B cell (primary cell): ENCODE measurements at regions not wholly inside any gene's neighbourhood (a gene's known extent, or its start where the extent isn't known, plus 50 kb on each side); places are given as distances from the start of the nearest gene placed in this dataset.

ENCODE experiments used
- ATAC-seq: fragments of 200-7000 bp; cut with Tn5 transposase; one replicate; pipeline ENCODE4 v1.10.0; 2021; ENCODE audit warnings: low read depth, mild to moderate bottlenecking, moderate number of reproducible peaks, moderate library complexity
- CTCF ChIA-PET: fragments of 350-600 bp; sonication (Branson Sonifier 250); formaldehyde crosslinking; loops from one replicate; lab custom pipeline; 2021; ENCODE audit warnings: antibody characterized with exemption, inconsistent platforms; lab: Charles Lee
- POLR2A ChIA-PET: fragments of 350-600 bp; sonication (Branson Sonifier 250); formaldehyde crosslinking; loops from one replicate; lab custom pipeline; 2021; ENCODE audit warnings: antibody characterized with exemption; lab: Charles Lee
- DNase-seq: peaks from one replicate; pipeline ENCODE4 v3.0.0; 2013
- H2AFZ ChIP-seq: 2 replicates; pipeline ENCODE4 v1.6.1; 2012; ENCODE audit warnings: mild to moderate bottlenecking, low read depth, low read length; ENCODE audit not compliant: insufficient read depth, poor library complexity, severe bottlenecking
- H3K27ac ChIP-seq, 2 donors: 1 replicate in 1 of 2; 2 replicates in 1 of 2; pipeline ENCODE4 v1.5.1; 2012 to 2013; ENCODE audit warnings: low read length in 2 of 2, mild to moderate bottlenecking in 2 of 2, moderate library complexity in 1 of 2
- H3K27me3 ChIP-seq, 4 experiments: fragments of 200-600 bp in 1 of 4; sonication (generic) in 1 of 4; replicated peaks in 1 of 4; 1 replicate in 2 of 4; 2 replicates in 2 of 4; pipeline versions ENCODE4 v1.6.1 to v1.7.0; 2013 to 2016; ENCODE audit warnings: low read length in 3 of 4, mild to moderate bottlenecking in 2 of 4, mixed read lengths in 1 of 4, moderate library complexity in 1 of 4; ENCODE audit not compliant: insufficient read depth in 4 of 4, control insufficient read depth in 3 of 4; ENCODE audit errors: control extremely low read depth in 1 of 4
- H3K36me3 ChIP-seq, 2 experiments: replicated peaks in 1 of 2; 1 replicate in 1 of 2; 2 replicates in 1 of 2; pipeline versions ENCODE4 v1.6.1 to v1.7.1; 2013; ENCODE audit warnings: low read length in 1 of 2; ENCODE audit not compliant: insufficient read depth in 2 of 2, control insufficient read depth in 1 of 2; ENCODE audit errors: control extremely low read depth in 1 of 2, extremely low read depth in 1 of 2
- H3K4me1 ChIP-seq, 2 donors: fragments of 200-600 bp in 1 of 2; sonication (generic) in 1 of 2; 1 replicate in 1 of 2; 2 replicates in 1 of 2; pipeline versions ENCODE4 v1.5.1 to v1.6.1; 2013 to 2017; ENCODE audit warnings: low read length in 2 of 2; ENCODE audit not compliant: control insufficient read depth in 2 of 2, insufficient read depth in 2 of 2
- H3K4me2 ChIP-seq: replicated peaks from 2 replicates; pipeline ENCODE3; 2012; ENCODE audit warnings: mild to moderate bottlenecking, low read depth, low read length; ENCODE audit not compliant: poor library complexity, severe bottlenecking
- H3K4me3 ChIP-seq, 5 experiments: fragments of 200-600 bp in 1 of 5; sonication (generic) in 1 of 5; 1 replicate in 3 of 5; 2 replicates in 2 of 5; pipeline versions ENCODE4 v1.5.1 to v1.7.0; 2011 to 2016; ENCODE audit warnings: low read length in 4 of 5, mild to moderate bottlenecking in 4 of 5, low read depth in 2 of 5, control low read depth in 1 of 5, moderate library complexity in 1 of 5; ENCODE audit not compliant: insufficient read depth in 1 of 5; ENCODE audit errors: control extremely low read depth in 1 of 5, extremely low read depth in 1 of 5
- H3K79me2 ChIP-seq: fragments of 200-600 bp; sonication (generic); one replicate; pipeline ENCODE4 v1.6.0; 2016; ENCODE audit warnings: low read length; ENCODE audit not compliant: control insufficient read depth, insufficient read depth
- H3K9ac ChIP-seq: fragments of 200-600 bp; sonication (generic); 2 replicates; pipeline ENCODE4 v1.6.1; 2017; ENCODE audit warnings: mild to moderate bottlenecking, low read length, moderate library complexity
- H3K9me3 ChIP-seq, 3 donors: one replicate each; pipeline versions ENCODE4 v1.6.1 to v1.7.1; 2013; ENCODE audit warnings: low read length in 2 of 3; ENCODE audit not compliant: control insufficient read depth in 2 of 3, insufficient read depth in 1 of 3; ENCODE audit errors: control extremely low read depth in 1 of 3
- H4K20me1 ChIP-seq: 2 replicates; pipeline ENCODE4 v1.6.0; 2012; ENCODE audit warnings: mild to moderate bottlenecking, low read length; ENCODE audit not compliant: insufficient read depth, control insufficient read depth, poor library complexity, severe bottlenecking
- H3K27ac Mint-ChIP-seq: one replicate; pipeline ENCODE4 v1.8.0; 2021; ENCODE audit warnings: mixed read lengths
- H3K27me3 Mint-ChIP-seq: one replicate; pipeline ENCODE4 v1.8.0; 2021; ENCODE audit warnings: mixed read lengths
- H3K4me1 Mint-ChIP-seq: one replicate; pipeline ENCODE4 v1.8.0; 2021; ENCODE audit warnings: mixed read lengths
- H3K4me3 Mint-ChIP-seq: one replicate; pipeline ENCODE4 v1.8.0; 2021; ENCODE audit warnings: mixed read lengths
- H3K9me3 Mint-ChIP-seq: one replicate; pipeline ENCODE4 v1.8.0; 2022; ENCODE audit warnings: mixed read lengths; ENCODE audit not compliant: insufficient read depth
- EZH2 ChIP-seq: IDR thresholded peaks from 2 replicates; pipeline ENCODE4 v1.6.1; 2012; ENCODE audit warnings: borderline replicate concordance, low read depth, mild to moderate bottlenecking, moderate library complexity, low read length; ENCODE audit not compliant: insufficient read depth, poor library complexity, severe bottlenecking
- WGBS: methylation state at CpG from one replicate; pipeline ENCODE4 v1.1.5; 2013; ENCODE audit warnings: missing lambda C conversion rate; ENCODE audit not compliant: insufficient coverage; 5-methylcytosine and 5-hydroxymethylcytosine counted together
- intact Hi-C: fragments of 100-400 bp; cut with micrococcal nuclease; formaldehyde crosslinking; loops from one replicate; pipeline ENCODE4 v1.10.0; 2022
- TF ChIP-seq, protein P1 (sequence below): fragments of 200-600 bp; IDR thresholded peaks from one replicate; pipeline ENCODE4 v1.8.0; 2022; ENCODE audit warnings: antibody characterized with exemption, mild to moderate bottlenecking

GRCh38 chr7:17528636-17529035 lies 230.2 kb downstream of the AHR start:
- Histone ChIP-seq H3K27me3 (no peaks in the 10 kb centered on the region), H3K27ac (no peak overlapping the region), H3K4me3 (no peak overlapping the region), H3K9me3 (no peaks in the 10 kb centered on the region), H3K9ac (no peak overlapping the region), H3K79me2 (no peaks in the 10 kb centered on the region), H3K4me2 (no peak overlapping the region), H4K20me1 (no peaks in the 10 kb centered on the region), H3K4me1 (no peaks in the 10 kb centered on the region), H3K36me3 (no peaks in the 10 kb centered on the region), H2AFZ (no peak overlapping the region)
- TF ChIP-seq, protein P1, sequence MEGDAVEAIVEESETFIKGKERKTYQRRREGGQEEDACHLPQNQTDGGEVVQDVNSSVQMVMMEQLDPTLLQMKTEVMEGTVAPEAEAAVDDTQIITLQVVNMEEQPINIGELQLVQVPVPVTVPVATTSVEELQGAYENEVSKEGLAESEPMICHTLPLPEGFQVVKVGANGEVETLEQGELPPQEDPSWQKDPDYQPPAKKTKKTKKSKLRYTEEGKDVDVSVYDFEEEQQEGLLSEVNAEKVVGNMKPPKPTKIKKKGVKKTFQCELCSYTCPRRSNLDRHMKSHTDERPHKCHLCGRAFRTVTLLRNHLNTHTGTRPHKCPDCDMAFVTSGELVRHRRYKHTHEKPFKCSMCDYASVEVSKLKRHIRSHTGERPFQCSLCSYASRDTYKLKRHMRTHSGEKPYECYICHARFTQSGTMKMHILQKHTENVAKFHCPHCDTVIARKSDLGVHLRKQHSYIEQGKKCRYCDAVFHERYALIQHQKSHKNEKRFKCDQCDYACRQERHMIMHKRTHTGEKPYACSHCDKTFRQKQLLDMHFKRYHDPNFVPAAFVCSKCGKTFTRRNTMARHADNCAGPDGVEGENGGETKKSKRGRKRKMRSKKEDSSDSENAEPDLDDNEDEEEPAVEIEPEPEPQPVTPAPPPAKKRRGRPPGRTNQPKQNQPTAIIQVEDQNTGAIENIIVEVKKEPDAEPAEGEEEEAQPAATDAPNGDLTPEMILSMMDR, result no peak
- TF ChIP-seq EZH2, result no peak
- intact Hi-C loops, result no loop called here
- H3K9me3 Mint-ChIP-seq, result no peaks in the 10 kb centered on the region
- H3K27me3 Mint-ChIP-seq, result no peaks in the 10 kb centered on the region
- H3K4me1 Mint-ChIP-seq, result peaks cover 4% of the 10 kb centered on the region
- no peak overlapping the region for H3K27ac Mint-ChIP-seq
- DNase-seq, result no peak
- POLR2A ChIA-PET, result no interaction called here
- no peak overlapping the region for H3K4me3 Mint-ChIP-seq
- CTCF ChIA-PET, result no interaction called here
- no peak for ATAC-seq

GRCh38 chr7:17530244-17530643 lies 231.8 kb downstream of the AHR start:
- Mint-ChIP-seq H3K27ac (no peak overlapping the region), H3K4me1 (peaks cover 4% of the 10 kb centered on the region), H3K9me3 (no peaks in the 10 kb centered on the region), H3K27me3 (no peaks in the 10 kb centered on the region), H3K4me3 (no peak overlapping the region)
- H2AFZ ChIP-seq, result no peak overlapping the region
- ATAC-seq (no peak), DNase-seq (no peak)
- intact Hi-C loops, result no loop called here
- no peak overlapping the region for H3K4me3 ChIP-seq
- no peaks in the 10 kb centered on the region for H3K36me3 ChIP-seq
- H3K4me1 ChIP-seq, result no peaks in the 10 kb centered on the region
- TF ChIP-seq, protein P1, result no peak
- no peak for TF ChIP-seq EZH2
- no peaks in the 10 kb centered on the region for H3K79me2 ChIP-seq
- H3K27me3 ChIP-seq, result no peaks in the 10 kb centered on the region
- no peaks in the 10 kb centered on the region for H3K9me3 ChIP-seq
- H4K20me1 ChIP-seq, result no peaks in the 10 kb centered on the region
- no peak overlapping the region for H3K9ac ChIP-seq
- H3K27ac ChIP-seq, result no peak overlapping the region
- 100% methylated on average over 2 of the region's 2 CpGs for WGBS
- POLR2A ChIA-PET, result no interaction called here
- CTCF ChIA-PET, result interaction anchor here (0.8 kb wide), 1 partner anchor 10 kb away, joined by 3 read pairs; no protein-coding TSS in a partner anchor
- H3K4me2 ChIP-seq, result no peak overlapping the region
